ENCODE measurements at regions not wholly inside any gene's neighbourhood (a gene's known extent, or its start where the extent isn't known, plus 50 kb on each side); places are given as distances from the start of the nearest gene placed in this dataset.

- H3K4me3 ChIP-seq (ENCODE audit: low read length): no peak overlapping the region
- no peaks in the 10 kb centered on the region for H3K27me3 ChIP-seq (ENCODE audit: control insufficient read depth, insufficient read depth, low read length)
- no CpG with 5 or more reads among the region's 3 CpGs for WGBS (ENCODE audit: insufficient coverage, low lambda C conversion rate)
- no peak overlapping the region for H3K27ac ChIP-seq (ENCODE audit: low read length)
- no peak for DNase-seq
- H3K9me3 ChIP-seq (ENCODE audit: control insufficient read depth, low read depth, low read length): no peaks in the 10 kb centered on the region
- no peaks in the 10 kb centered on the region for H3K36me3 ChIP-seq (ENCODE audit: control insufficient read depth, insufficient read depth, low read length)
- H3K4me1 ChIP-seq (ENCODE audit: control insufficient read depth, insufficient read depth, low read length): no peaks in the 10 kb centered on the region
Observed at GRCh38 chr4:79798047-79798446, 275.0 kb downstream of the ANTXR2 start.

- no peak for DNase-seq
- H3K27ac ChIP-seq (ENCODE audit: low read length): no peak overlapping the region
- H3K27me3 ChIP-seq (ENCODE audit: control insufficient read depth, insufficient read depth, low read length): no peaks in the 10 kb centered on the region
- 85% methylated on average over 3 of the region's 4 CpGs for WGBS (ENCODE audit: insufficient coverage, low lambda C conversion rate)
- no peaks in the 10 kb centered on the region for H3K4me1 ChIP-seq (ENCODE audit: control insufficient read depth, insufficient read depth, low read length)
- no peaks in the 10 kb centered on the region for H3K9me3 ChIP-seq (ENCODE audit: control insufficient read depth, low read depth, low read length)
- H3K36me3 ChIP-seq (ENCODE audit: control insufficient read depth, insufficient read depth, low read length): no peaks in the 10 kb centered on the region
- no peak overlapping the region for H3K4me3 ChIP-seq (ENCODE audit: low read length)
Observed at GRCh38 chr4:79796948-79797347, 276.1 kb downstream of the ANTXR2 start.

- no CpG with 5 or more reads among the region's 1 CpG for WGBS (ENCODE audit: insufficient coverage, low lambda C conversion rate)
Observed at GRCh38 chr4:79788884-79789283, 284.1 kb downstream of the ANTXR2 start.

GRCh38 chr4:79780129-79780528 lies 292.9 kb downstream of the ANTXR2 start:
- Histone ChIP-seq H3K36me3 (ENCODE audit: control insufficient read depth, insufficient read depth, low read length) (no peaks in the 10 kb centered on the region), H3K27ac (ENCODE audit: low read length) (no peak overlapping the region), H3K4me1 (ENCODE audit: control insufficient read depth, insufficient read depth, low read length) (no peaks in the 10 kb centered on the region), H3K4me3 (ENCODE audit: low read length) (no peak overlapping the region), H3K27me3 (ENCODE audit: control insufficient read depth, insufficient read depth, low read length) (no peaks in the 10 kb centered on the region), H3K9me3 (ENCODE audit: control insufficient read depth, low read depth, low read length) (peaks cover 6% of the 10 kb centered on the region)
- no peak for DNase-seq

More at GRCh38 chr4:79788884-79789283, 284.1 kb downstream of the ANTXR2 start:
- H3K4me1 ChIP-seq (ENCODE audit: control insufficient read depth, insufficient read depth, low read length): no peaks in the 10 kb centered on the region
- no peak for DNase-seq
- H3K36me3 ChIP-seq (ENCODE audit: control insufficient read depth, insufficient read depth, low read length): no peaks in the 10 kb centered on the region
- no peaks in the 10 kb centered on the region for H3K27me3 ChIP-seq (ENCODE audit: control insufficient read depth, insufficient read depth, low read length)
- H3K4me3 ChIP-seq (ENCODE audit: low read length): no peak overlapping the region
- no peak overlapping the region for H3K27ac ChIP-seq (ENCODE audit: low read length)
- H3K9me3 ChIP-seq (ENCODE audit: control insufficient read depth, low read depth, low read length): no peaks in the 10 kb centered on the region

- no peaks in the 10 kb centered on the region for H3K4me1 ChIP-seq (ENCODE audit: control insufficient read depth, insufficient read depth, low read length)
- no peaks in the 10 kb centered on the region for H3K27me3 ChIP-seq (ENCODE audit: control insufficient read depth, insufficient read depth, low read length)
- no peak overlapping the region for H3K4me3 ChIP-seq (ENCODE audit: low read length)
- peaks cover 9% of the 10 kb centered on the region for H3K9me3 ChIP-seq (ENCODE audit: control insufficient read depth, low read depth, low read length)
- DNase-seq: no peak
- no peaks in the 10 kb centered on the region for H3K36me3 ChIP-seq (ENCODE audit: control insufficient read depth, insufficient read depth, low read length)
- H3K27ac ChIP-seq (ENCODE audit: low read length): no peak overlapping the region
Observed at GRCh38 chr4:79772510-79772909, 300.5 kb downstream of the ANTXR2 start.

- no peak overlapping the region for H3K4me3 ChIP-seq (ENCODE audit: low read length)
- 92% methylated on average over 2 of the region's 2 CpGs for whole genome bisulfite sequencing (ENCODE audit: insufficient coverage, low lambda C conversion rate)
- H3K9me3 ChIP-seq (ENCODE audit: control insufficient read depth, low read depth, low read length): no peaks in the 10 kb centered on the region
- no peaks in the 10 kb centered on the region for H3K36me3 ChIP-seq (ENCODE audit: control insufficient read depth, insufficient read depth, low read length)
- no peak for DNase-seq
- H3K27ac ChIP-seq (ENCODE audit: low read length): no peak overlapping the region
- H3K27me3 ChIP-seq (ENCODE audit: control insufficient read depth, insufficient read depth, low read length): no peaks in the 10 kb centered on the region
- H3K4me1 ChIP-seq (ENCODE audit: control insufficient read depth, insufficient read depth, low read length): no peaks in the 10 kb centered on the region
Observed at GRCh38 chr4:79764120-79764519, 308.9 kb downstream of the ANTXR2 start.

- Histone ChIP-seq H3K9me3 (ENCODE audit: control insufficient read depth, low read depth, low read length) (no peaks in the 10 kb centered on the region), H3K27me3 (ENCODE audit: control insufficient read depth, insufficient read depth, low read length) (no peaks in the 10 kb centered on the region), H3K4me1 (ENCODE audit: control insufficient read depth, insufficient read depth, low read length) (no peaks in the 10 kb centered on the region), H3K36me3 (ENCODE audit: control insufficient read depth, insufficient read depth, low read length) (no peaks in the 10 kb centered on the region), H3K4me3 (ENCODE audit: low read length) (no peak overlapping the region), H3K27ac (ENCODE audit: low read length) (no peak overlapping the region)
- WGBS (ENCODE audit: insufficient coverage, low lambda C conversion rate): 100% methylated on average over 1 of the region's 4 CpGs
- no peak for DNase-seq
Observed at GRCh38 chr4:79763486-79764075, 309.4 kb downstream of the ANTXR2 start.

GRCh38 chr4:79759793-79760192 lies 313.2 kb downstream of the ANTXR2 start:
- DNase-seq: no peak
- no peaks in the 10 kb centered on the region for H3K27me3 ChIP-seq (ENCODE audit: control insufficient read depth, insufficient read depth, low read length)
- no peak overlapping the region for H3K4me3 ChIP-seq (ENCODE audit: low read length)
- H3K27ac ChIP-seq (ENCODE audit: low read length): no peak overlapping the region
- no peaks in the 10 kb centered on the region for H3K4me1 ChIP-seq (ENCODE audit: control insufficient read depth, insufficient read depth, low read length)
- no peaks in the 10 kb centered on the region for H3K9me3 ChIP-seq (ENCODE audit: control insufficient read depth, low read depth, low read length)
- no peaks in the 10 kb centered on the region for H3K36me3 ChIP-seq (ENCODE audit: control insufficient read depth, insufficient read depth, low read length)

GRCh38 chr4:79757600-79757999 lies 315.4 kb downstream of the ANTXR2 start:
- H3K4me3 ChIP-seq (ENCODE audit: low read length): no peak overlapping the region
- H3K4me1 ChIP-seq (ENCODE audit: control insufficient read depth, insufficient read depth, low read length): no peaks in the 10 kb centered on the region
- no peaks in the 10 kb centered on the region for H3K27me3 ChIP-seq (ENCODE audit: control insufficient read depth, insufficient read depth, low read length)
- no peaks in the 10 kb centered on the region for H3K36me3 ChIP-seq (ENCODE audit: control insufficient read depth, insufficient read depth, low read length)
- no peak overlapping the region for H3K27ac ChIP-seq (ENCODE audit: low read length)
- no peak for DNase-seq
- no peaks in the 10 kb centered on the region for H3K9me3 ChIP-seq (ENCODE audit: control insufficient read depth, low read depth, low read length)

GRCh38 chr4:79756140-79756895 lies 316.7 kb downstream of the ANTXR2 start:
- Histone ChIP-seq H3K4me3 (ENCODE audit: low read length) (no peak overlapping the region), H3K27ac (ENCODE audit: low read length) (no peak overlapping the region), H3K27me3 (ENCODE audit: control insufficient read depth, insufficient read depth, low read length) (no peaks in the 10 kb centered on the region), H3K36me3 (ENCODE audit: control insufficient read depth, insufficient read depth, low read length) (no peaks in the 10 kb centered on the region), H3K9me3 (ENCODE audit: control insufficient read depth, low read depth, low read length) (no peaks in the 10 kb centered on the region), H3K4me1 (ENCODE audit: control insufficient read depth, insufficient read depth, low read length) (no peaks in the 10 kb centered on the region)
- no peak for DNase-seq
- no CpG with 5 or more reads among the region's 2 CpGs for WGBS (ENCODE audit: insufficient coverage, low lambda C conversion rate)

GRCh38 chr4:79748835-79749234 lies 324.2 kb downstream of the ANTXR2 start:
- H3K4me1 ChIP-seq (ENCODE audit: control insufficient read depth, insufficient read depth, low read length): no peaks in the 10 kb centered on the region
- no peaks in the 10 kb centered on the region for H3K36me3 ChIP-seq (ENCODE audit: control insufficient read depth, insufficient read depth, low read length)
- no CpG with 5 or more reads among the region's 2 CpGs for WGBS (ENCODE audit: insufficient coverage, low lambda C conversion rate)
- no peak overlapping the region for H3K4me3 ChIP-seq (ENCODE audit: low read length)
- H3K9me3 ChIP-seq (ENCODE audit: control insufficient read depth, low read depth, low read length): no peaks in the 10 kb centered on the region
- no peaks in the 10 kb centered on the region for H3K27me3 ChIP-seq (ENCODE audit: control insufficient read depth, insufficient read depth, low read length)
- DNase-seq: no peak
- no peak overlapping the region for H3K27ac ChIP-seq (ENCODE audit: low read length)

Measured in large intestine (tissue), 3 donors.